CD4-positive, alpha-beta memory T cell (primary cell): ENCODE measurements at regions not wholly inside any gene's neighbourhood (a gene's known extent, or its start where the extent isn't known, plus 50 kb on each side); places are given as distances from the start of the nearest gene placed in this dataset.

Source experiments
- CTCF ChIA-PET: fragments of 350-600 bp; sonication (Branson Sonifier 250); formaldehyde crosslinking; loops from one replicate; lab custom pipeline; 2021; ENCODE audit warnings: inconsistent platforms; ENCODE audit not compliant: partially characterized antibody; lab: Charles Lee
- POLR2A ChIA-PET: fragments of 350-600 bp; sonication (Branson Sonifier 250); formaldehyde crosslinking; loops from one replicate; lab custom pipeline; 2021; ENCODE audit not compliant: partially characterized antibody; lab: Charles Lee
- DNase-seq, 5 donors: peaks; one replicate each; pipeline versions ENCODE4 v3.0.0 to v3.0.0-alpha.2; 2020 to 2022; ENCODE audit warnings: mixed read lengths in 1 of 5
- H3K27ac ChIP-seq: one replicate; pipeline ENCODE4 v1.7.0; 2013; ENCODE audit warnings: low read depth, low read length
- H3K27me3 ChIP-seq: 2 replicates; pipeline ENCODE4 v1.7.0; 2013; ENCODE audit warnings: mild to moderate bottlenecking, low read length, moderate library complexity; ENCODE audit not compliant: insufficient read depth
- H3K36me3 ChIP-seq: 2 replicates; pipeline ENCODE4 v1.7.0; 2013; ENCODE audit warnings: mild to moderate bottlenecking, low read length, moderate library complexity; ENCODE audit not compliant: insufficient read depth
- H3K4me1 ChIP-seq: 2 replicates; pipeline ENCODE4 v1.7.0; 2013; ENCODE audit warnings: mild to moderate bottlenecking, low read length, moderate library complexity; ENCODE audit not compliant: insufficient read depth
- H3K4me3 ChIP-seq, 2 donors: one replicate each; pipeline ENCODE4 v1.7.0; 2013; ENCODE audit warnings: low read length in 2 of 2, mild to moderate bottlenecking in 1 of 2
- H3K9me3 ChIP-seq, 2 donors: one replicate each; pipeline ENCODE4 v1.7.0; 2013; ENCODE audit warnings: low read length in 2 of 2, control low read depth in 1 of 2; ENCODE audit not compliant: control insufficient read depth in 1 of 2
- H3K27ac Mint-ChIP-seq, 7 donors: one replicate each; pipeline ENCODE4 v1.8.0; 2020 to 2021; ENCODE audit warnings: mixed read lengths in 7 of 7, mild to moderate bottlenecking in 6 of 7, inconsistent platforms in 3 of 7, moderate library complexity in 3 of 7
- H3K27me3 Mint-ChIP-seq, 2 donors: one replicate each; pipeline ENCODE4 v1.8.0; 2020 to 2021; ENCODE audit warnings: mixed read lengths in 2 of 2
- H3K36me3 Mint-ChIP-seq, 2 donors: one replicate each; pipeline ENCODE4 v1.8.0; 2020 to 2021; ENCODE audit warnings: mixed read lengths in 2 of 2, inconsistent platforms in 1 of 2, mild to moderate bottlenecking in 1 of 2
- H3K4me1 Mint-ChIP-seq, 4 donors: one replicate each; pipeline ENCODE4 v1.8.0; 2020 to 2021; ENCODE audit warnings: mixed read lengths in 4 of 4, mild to moderate bottlenecking in 1 of 4
- H3K4me3 Mint-ChIP-seq, 8 donors: one replicate each; pipeline ENCODE4 v1.8.0; 2020 to 2021; ENCODE audit warnings: mixed read lengths in 8 of 8, mild to moderate bottlenecking in 7 of 8, moderate library complexity in 6 of 8, inconsistent platforms in 3 of 8
- H3K9me3 Mint-ChIP-seq, 8 donors: one replicate each; pipeline ENCODE4 v1.8.0; 2020 to 2021; ENCODE audit warnings: mixed read lengths in 8 of 8, mild to moderate bottlenecking in 5 of 8, inconsistent platforms in 3 of 8, moderate library complexity in 1 of 8
- intact Hi-C: fragments of 100-400 bp; cut with micrococcal nuclease; formaldehyde crosslinking; loops from one replicate; pipeline ENCODE4 v1.15.1; 2023

DNA sequence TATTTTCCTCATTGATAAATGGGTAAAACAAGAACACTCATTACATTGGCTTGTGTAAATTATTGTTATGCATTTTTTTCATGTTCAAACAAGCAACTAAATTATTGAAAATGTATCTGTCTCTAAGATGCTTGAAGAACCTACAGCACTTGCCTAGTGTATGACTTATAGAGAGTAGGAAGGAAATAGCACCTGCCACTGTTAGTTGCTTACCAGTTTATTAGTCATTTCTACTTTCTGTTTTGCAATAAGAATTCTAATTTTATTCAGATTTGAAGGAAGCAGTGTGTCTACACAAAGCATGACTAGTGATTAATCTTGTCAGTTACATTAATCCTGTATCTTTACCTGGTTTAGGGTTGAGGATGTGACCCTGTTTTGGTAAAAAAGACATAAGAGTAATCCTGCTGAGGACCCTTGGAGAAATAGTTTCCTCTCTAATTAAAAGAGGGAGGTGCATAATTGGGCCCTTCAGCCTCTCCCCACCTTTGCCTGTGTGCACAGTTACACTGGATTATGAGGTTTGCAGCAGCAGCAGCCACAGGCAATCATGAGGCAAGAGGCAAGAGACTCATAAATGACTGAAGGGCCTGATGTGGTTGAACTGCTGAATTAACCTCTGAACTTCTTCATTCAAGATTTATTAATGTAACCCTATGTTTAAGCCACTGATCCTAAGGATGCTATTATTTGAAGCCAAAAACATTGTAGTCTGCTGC lies 1202.1 kb downstream of the ADGRL3 start:
- H3K9me3 ChIP-seq: no peaks in the 10 kb centered on the region
- H3K4me1 Mint-ChIP-seq: no peaks in the 10 kb centered on the region
- H3K27ac Mint-ChIP-seq: no peak overlapping the region
- no peaks in the 10 kb centered on the region for H3K27me3 Mint-ChIP-seq
- DNase-seq: no peak
- POLR2A ChIA-PET: no interaction called here
- no peak overlapping the region for H3K4me3 ChIP-seq
- CTCF ChIA-PET: no interaction called here
- intact Hi-C loops: no loop called here
- H3K27ac ChIP-seq: no peak overlapping the region
- peaks cover under 1 to 17% (median 12%) of the 10 kb centered on the region in 8 donors for H3K9me3 Mint-ChIP-seq
- no peaks in the 10 kb centered on the region for H3K36me3 ChIP-seq
- H3K4me1 ChIP-seq: no peaks in the 10 kb centered on the region
- no peak overlapping the region for H3K4me3 Mint-ChIP-seq
- H3K27me3 ChIP-seq: no peaks in the 10 kb centered on the region
- H3K36me3 Mint-ChIP-seq: no peaks in the 10 kb centered on the region

DNA sequence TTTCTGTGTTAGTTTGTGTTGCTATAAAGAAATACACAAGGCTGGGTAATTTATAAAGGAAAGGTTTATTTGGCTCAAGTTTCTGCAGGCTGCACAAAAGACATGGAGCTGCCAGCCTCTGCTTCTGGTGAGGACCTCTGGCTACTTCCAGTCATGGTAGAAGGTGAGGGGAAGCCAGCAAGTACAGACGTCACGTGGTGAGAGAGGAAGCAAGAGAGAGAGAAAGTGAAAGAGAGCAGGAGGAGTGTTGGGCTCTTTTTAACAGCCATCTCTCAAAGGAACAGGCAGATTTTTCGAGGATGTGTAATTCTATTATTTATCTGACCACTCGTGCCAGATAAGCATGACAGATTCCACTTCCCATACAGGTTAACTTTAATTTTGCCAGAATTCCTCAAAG lies 1199.1 kb downstream of the ADGRL3 start:
- Histone ChIP-seq H3K36me3 (no peaks in the 10 kb centered on the region), H3K4me1 (no peaks in the 10 kb centered on the region), H3K9me3 (no peaks in the 10 kb centered on the region), H3K27me3 (no peaks in the 10 kb centered on the region), H3K4me3 (no peak overlapping the region), H3K27ac (no peak overlapping the region)
- H3K27ac Mint-ChIP-seq: no peak overlapping the region
- POLR2A ChIA-PET: no interaction called here
- H3K27me3 Mint-ChIP-seq: no peaks in the 10 kb centered on the region
- DNase-seq: no peak
- CTCF ChIA-PET: no interaction called here
- peaks cover 0 to 11% (median 3%) of the 10 kb centered on the region in 8 donors for H3K9me3 Mint-ChIP-seq
- H3K36me3 Mint-ChIP-seq: no peaks in the 10 kb centered on the region
- H3K4me3 Mint-ChIP-seq: no peak overlapping the region
- H3K4me1 Mint-ChIP-seq: no peaks in the 10 kb centered on the region
- intact Hi-C loops: no loop called here

DNA sequence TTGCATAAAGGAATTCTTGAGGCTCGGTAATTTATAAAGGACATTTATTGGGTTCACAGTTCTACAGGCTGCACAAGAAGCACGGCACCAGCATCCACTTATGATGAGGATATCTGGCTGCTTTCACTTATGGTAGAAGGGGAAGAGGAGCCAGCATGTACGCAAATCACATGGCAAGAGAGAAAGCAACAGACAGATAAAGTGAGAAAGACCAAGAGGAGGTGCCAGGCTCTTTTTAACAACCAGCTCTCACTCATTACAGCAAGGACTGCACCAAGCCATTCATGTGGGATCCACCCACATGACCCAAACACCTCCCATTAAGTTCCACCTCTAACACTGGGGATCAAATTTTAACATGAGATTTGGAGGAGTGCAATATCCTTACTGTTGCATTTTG lies 1198.2 kb downstream of the ADGRL3 start:
- Histone ChIP-seq H3K27me3 (no peaks in the 10 kb centered on the region), H3K27ac (no peak overlapping the region), H3K4me1 (no peaks in the 10 kb centered on the region), H3K36me3 (no peaks in the 10 kb centered on the region), H3K4me3 (no peak overlapping the region), H3K9me3 (no peaks in the 10 kb centered on the region)
- ChIA-PET POLR2A (no interaction called here), CTCF (no interaction called here)
- H3K4me3 Mint-ChIP-seq: no peak overlapping the region
- DNase-seq: no peak
- no peaks in the 10 kb centered on the region for H3K4me1 Mint-ChIP-seq
- intact Hi-C loops: no loop called here
- H3K36me3 Mint-ChIP-seq: no peaks in the 10 kb centered on the region
- H3K9me3 Mint-ChIP-seq: peaks cover 0 to 11% (median 3%) of the 10 kb centered on the region in 8 donors
- H3K27me3 Mint-ChIP-seq: no peaks in the 10 kb centered on the region
- no peak overlapping the region for H3K27ac Mint-ChIP-seq

DNA sequence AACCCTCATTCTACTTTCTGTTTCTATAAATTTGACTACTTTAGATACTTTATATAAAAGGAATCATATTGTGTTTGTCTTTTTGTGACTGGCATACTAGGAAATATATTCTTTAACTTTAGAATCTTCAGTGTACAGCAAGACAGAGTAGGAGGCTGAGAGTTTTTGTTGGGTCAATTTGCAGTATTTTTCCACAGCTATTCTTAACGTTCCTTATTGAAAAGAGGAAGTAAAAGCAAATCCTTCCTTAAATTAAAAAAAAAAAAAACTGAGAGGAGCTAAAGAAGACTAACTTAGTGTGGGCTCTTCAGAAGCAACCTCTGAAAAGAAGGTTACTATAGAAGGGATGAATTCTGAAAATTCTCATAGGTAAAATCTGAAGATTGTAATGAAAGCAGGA lies 1194.6 kb downstream of the ADGRL3 start:
- H3K27ac ChIP-seq: no peak overlapping the region
- intact Hi-C loops: no loop called here
- Mint-ChIP-seq H3K4me3 (no peak overlapping the region), H3K9me3 (peaks cover 0 to 13% (median 3%) of the 10 kb centered on the region in 8 donors), H3K27me3 (no peaks in the 10 kb centered on the region), H3K4me1 (no peaks in the 10 kb centered on the region), H3K36me3 (no peaks in the 10 kb centered on the region), H3K27ac (no peak overlapping the region)
- no peaks in the 10 kb centered on the region for H3K9me3 ChIP-seq
- no peaks in the 10 kb centered on the region for H3K27me3 ChIP-seq
- DNase-seq: no peak
- no peaks in the 10 kb centered on the region for H3K36me3 ChIP-seq
- H3K4me1 ChIP-seq: no peaks in the 10 kb centered on the region
- ChIA-PET POLR2A (no interaction called here), CTCF (no interaction called here)
- no peak overlapping the region for H3K4me3 ChIP-seq

DNA sequence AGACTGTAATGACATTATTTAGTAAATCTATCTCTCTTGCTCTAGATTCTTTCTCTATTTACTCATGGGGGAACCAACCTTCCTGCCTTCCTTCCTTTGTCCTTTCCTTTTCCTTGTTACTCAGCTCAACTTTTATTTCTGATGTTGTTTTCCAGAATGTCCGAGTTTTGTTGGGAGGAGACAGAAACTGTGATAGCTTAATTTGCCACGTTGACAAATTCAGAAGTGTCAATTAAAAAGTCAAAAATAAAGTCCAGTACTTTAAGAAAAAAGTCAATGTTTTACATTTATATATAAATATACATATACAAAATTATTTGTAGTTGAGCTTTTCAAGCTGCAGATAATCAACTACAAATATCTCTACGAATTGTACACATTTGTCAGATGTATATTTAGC lies 1187.7 kb downstream of the ADGRL3 start:
- H3K27me3 ChIP-seq: no peaks in the 10 kb centered on the region
- H3K9me3 ChIP-seq: no peaks in the 10 kb centered on the region
- H3K4me1 Mint-ChIP-seq: no peaks in the 10 kb centered on the region
- POLR2A ChIA-PET: no interaction called here
- no peak for DNase-seq
- no peak overlapping the region for H3K27ac ChIP-seq
- no peak overlapping the region for H3K4me3 Mint-ChIP-seq
- H3K36me3 Mint-ChIP-seq: no peaks in the 10 kb centered on the region
- H3K27me3 Mint-ChIP-seq: no peaks in the 10 kb centered on the region
- H3K36me3 ChIP-seq: no peaks in the 10 kb centered on the region
- intact Hi-C loops: no loop called here
- H3K9me3 Mint-ChIP-seq: peaks cover 0 to 22% (median 1%) of the 10 kb centered on the region in 8 donors
- no peak overlapping the region for H3K4me3 ChIP-seq
- H3K27ac Mint-ChIP-seq: no peak overlapping the region
- no peaks in the 10 kb centered on the region for H3K4me1 ChIP-seq
- CTCF ChIA-PET: no interaction called here

DNA sequence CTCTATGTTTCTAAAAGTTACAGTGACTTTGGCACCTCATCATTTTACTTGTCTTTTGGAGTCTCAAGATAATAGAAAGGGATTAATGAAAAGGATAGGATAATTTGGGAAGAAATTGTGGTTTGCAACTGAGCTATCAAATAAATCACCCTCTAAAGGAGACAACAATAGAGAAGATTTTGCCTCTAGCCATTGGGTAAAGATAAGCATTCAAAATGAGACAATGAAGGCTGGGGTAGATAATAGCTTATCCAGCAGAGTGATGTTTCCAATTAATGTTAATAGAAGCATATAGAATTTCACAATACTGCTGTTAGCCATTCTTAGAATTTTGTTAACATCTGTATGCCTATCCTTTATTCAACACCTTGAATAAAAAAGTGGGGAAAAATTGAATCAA lies 1177.6 kb downstream of the ADGRL3 start:
- H3K36me3 Mint-ChIP-seq: no peaks in the 10 kb centered on the region
- no peaks in the 10 kb centered on the region for H3K4me1 Mint-ChIP-seq
- no peak overlapping the region for H3K27ac Mint-ChIP-seq
- H3K4me3 Mint-ChIP-seq: no peak overlapping the region
- Histone ChIP-seq H3K36me3 (no peaks in the 10 kb centered on the region), H3K4me3 (no peak overlapping the region), H3K27me3 (no peaks in the 10 kb centered on the region), H3K27ac (no peak overlapping the region), H3K4me1 (no peaks in the 10 kb centered on the region), H3K9me3 (no peaks in the 10 kb centered on the region)
- H3K27me3 Mint-ChIP-seq: no peaks in the 10 kb centered on the region
- POLR2A ChIA-PET: no interaction called here
- peaks cover 0 to 10% (median 6%) of the 10 kb centered on the region in 8 donors for H3K9me3 Mint-ChIP-seq
- CTCF ChIA-PET: no interaction called here
- DNase-seq: no peak
- intact Hi-C loops: no loop called here

DNA sequence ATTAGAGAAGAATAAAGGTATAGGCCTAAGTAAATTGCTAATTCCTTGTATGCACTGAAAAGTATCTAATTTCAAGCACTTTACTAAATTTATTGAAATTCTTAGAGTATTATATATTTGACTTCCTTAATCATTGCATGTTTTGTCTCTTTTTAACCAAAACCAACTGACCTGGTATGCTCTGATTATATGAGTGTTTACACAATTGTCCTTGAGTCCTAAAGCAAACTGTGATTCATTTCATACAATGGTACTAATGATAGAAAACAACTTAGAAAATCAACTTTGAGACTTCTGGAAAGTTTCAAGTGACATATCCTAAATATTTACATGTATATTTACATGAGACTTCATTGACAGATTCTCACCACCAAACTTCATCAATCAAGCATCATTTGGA lies 1177.1 kb downstream of the ADGRL3 start:
- no peak overlapping the region for H3K4me3 Mint-ChIP-seq
- POLR2A ChIA-PET: no interaction called here
- H3K4me1 Mint-ChIP-seq: no peaks in the 10 kb centered on the region
- H3K9me3 ChIP-seq: no peaks in the 10 kb centered on the region
- H3K27ac Mint-ChIP-seq: no peak overlapping the region
- intact Hi-C loops: no loop called here
- no peak for DNase-seq
- no peaks in the 10 kb centered on the region for H3K36me3 Mint-ChIP-seq
- H3K36me3 ChIP-seq: no peaks in the 10 kb centered on the region
- CTCF ChIA-PET: no interaction called here
- H3K27ac ChIP-seq: no peak overlapping the region
- peaks cover 0 to 10% (median 6%) of the 10 kb centered on the region in 8 donors for H3K9me3 Mint-ChIP-seq
- no peaks in the 10 kb centered on the region for H3K27me3 ChIP-seq
- H3K27me3 Mint-ChIP-seq: no peaks in the 10 kb centered on the region
- no peak overlapping the region for H3K4me3 ChIP-seq
- H3K4me1 ChIP-seq: no peaks in the 10 kb centered on the region
